ENCODE measurements at regions not wholly inside any gene's neighbourhood (a gene's known extent, or its start where the extent isn't known, plus 50 kb on each side); places are given as distances from the start of the nearest gene placed in this dataset.

- TF ChIP-seq CTCF (IDR thresholded peaks at IDR 0.05; ENCODE audit: low read depth, low read length), result no peak
- no peak for TF ChIP-seq EZH2phosphoT487 (IDR thresholded peaks at IDR 0.05; ENCODE audit: low read depth)
Measured at GRCh38 chr4:185883591-185883990, 71.6 kb upstream of the SORBS2 start.
